H1 (cell line): ENCODE measurements at regions not wholly inside any gene's neighbourhood (a gene's known extent, or its start where the extent isn't known, plus 50 kb on each side); places are given as distances from the start of the nearest gene placed in this dataset.

Experiments used
- CTCF ChIA-PET: fragments of 300-600 bp; sonication (Branson Sonifier 250); formaldehyde crosslinking; loops from one replicate; lab custom pipeline; 2021; ENCODE audit not compliant: partially characterized antibody; lab: Charles Lee
- POLR2A ChIA-PET: fragments of 300-600 bp; sonication (Branson Sonifier 250); formaldehyde crosslinking; loops from one replicate; lab custom pipeline; 2021; ENCODE audit warnings: inconsistent platforms; ENCODE audit not compliant: partially characterized antibody; lab: Charles Lee
- DNase-seq, 2 experiments: peaks; one replicate each; pipeline versions ENCODE4 v3.0.0 to v3.0.0-alpha.2; 2010 to 2022; ENCODE audit warnings: low spot score in 2 of 2, low read depth in 1 of 2, mixed read lengths in 1 of 2
- FAIRE-seq: peaks from 2 replicates; lab custom pipeline; 2011; peaks lifted over from hg19 to GRCh38; lab: Jason Lieb, UNC
- H2AFZ ChIP-seq: 2 replicates; pipeline ENCODE4 v1.8.1; 2012; ENCODE audit warnings: low read length, inconsistent platforms
- H2AK5ac ChIP-seq: 2 replicates; pipeline ENCODE4 v1.6.1; 2013; ENCODE audit warnings: low read depth, low read length
- H2BK120ac ChIP-seq: replicated peaks from 2 replicates; pipeline ENCODE3; 2013; ENCODE audit warnings: low read depth, low read length, inconsistent platforms
- H2BK12ac ChIP-seq: 2 replicates; pipeline ENCODE4 v1.6.1; 2013; ENCODE audit warnings: low read depth, low read length
- H2BK15ac ChIP-seq: 2 replicates; pipeline ENCODE4 v1.6.1; 2013; ENCODE audit warnings: low read length
- H2BK20ac ChIP-seq: 2 replicates; pipeline ENCODE4 v1.6.1; 2013; ENCODE audit warnings: low read length
- H2BK5ac ChIP-seq: 2 replicates; pipeline ENCODE4 v1.6.1; 2013; ENCODE audit warnings: low read depth, low read length
- H3K14ac ChIP-seq: 2 replicates; pipeline ENCODE4 v1.6.1; 2013; ENCODE audit warnings: inconsistent platforms; ENCODE audit not compliant: insufficient read length
- H3K18ac ChIP-seq: 2 replicates; pipeline ENCODE4 v1.6.1; 2013; ENCODE audit warnings: low read length; ENCODE audit errors: extremely low read depth
- H3K23ac ChIP-seq: 2 replicates; pipeline ENCODE4 v1.6.1; 2013; ENCODE audit warnings: inconsistent platforms; ENCODE audit not compliant: insufficient read length
- H3K23me2 ChIP-seq: 2 replicates; pipeline ENCODE4 v1.6.1; 2013; ENCODE audit warnings: low read depth, low read length
- H3K27ac ChIP-seq: 2 replicates; pipeline ENCODE4 v1.6.1; 2011; ENCODE audit warnings: low read depth, low read length, inconsistent platforms
- H3K27me3 ChIP-seq, 4 experiments: replicated peaks in 1 of 4; 1 replicate in 1 of 4; 2 replicates in 3 of 4; pipeline versions ENCODE4 v1.6.1 to v1.8.1; 2011 to 2013; ENCODE audit warnings: low read length in 3 of 4, mild to moderate bottlenecking in 3 of 4, inconsistent platforms in 2 of 4, mixed read lengths in 2 of 4, moderate library complexity in 1 of 4; ENCODE audit not compliant: control insufficient read depth in 3 of 4, insufficient read depth in 3 of 4; ENCODE audit errors: extremely low read depth in 1 of 4
- H3K36me3 ChIP-seq, 4 experiments: 2 replicates each; pipeline versions ENCODE4 v1.6.1 to v1.8.1; 2011 to 2013; ENCODE audit warnings: mild to moderate bottlenecking in 4 of 4, low read length in 3 of 4, moderate library complexity in 2 of 4, control low read depth in 1 of 4, inconsistent platforms in 1 of 4; ENCODE audit not compliant: insufficient read depth in 4 of 4, control insufficient read depth in 2 of 4
- H3K4ac ChIP-seq: replicated peaks from 2 replicates; pipeline ENCODE3; 2013; ENCODE audit warnings: low read length, low read depth, mixed read lengths, inconsistent platforms; ENCODE audit not compliant: insufficient read length
- H3K4me1 ChIP-seq, 4 experiments: replicated peaks in 1 of 4; 1 replicate in 1 of 4; 2 replicates in 3 of 4; pipeline versions ENCODE4 v1.6.1 to v1.8.1; 2011 to 2013; ENCODE audit warnings: low read length in 3 of 4, inconsistent platforms in 2 of 4, mixed read lengths in 1 of 4; ENCODE audit not compliant: insufficient read depth in 4 of 4, control insufficient read depth in 3 of 4
- H3K4me2 ChIP-seq, 2 experiments: 2 replicates each; pipeline versions ENCODE4 v1.6.1 to v1.8.1; 2011 to 2013; ENCODE audit warnings: low read depth in 2 of 2, low read length in 2 of 2, control low read depth in 1 of 2, inconsistent platforms in 1 of 2, mild to moderate bottlenecking in 1 of 2; ENCODE audit not compliant: insufficient read depth in 1 of 2
- H3K4me3 ChIP-seq, 4 experiments: fragments of 200-600, 300-600 bp in 1 of 4; sonication (generic), shearing (Covaris generic), sonication (Bioruptor Twin) in 1 of 4; 2 replicates each; pipeline versions ENCODE4 v1.5.1 to v1.8.1; 2011 to 2016; ENCODE audit warnings: low read length in 4 of 4, low read depth in 3 of 4, control low read depth in 2 of 4, inconsistent platforms in 2 of 4, mild to moderate bottlenecking in 2 of 4, mixed read lengths in 1 of 4, moderate library complexity in 1 of 4; ENCODE audit not compliant: insufficient read depth in 2 of 4; ENCODE audit errors: extremely low read depth in 1 of 4
- H3K56ac ChIP-seq: replicated peaks from 2 replicates; pipeline ENCODE3; 2013; ENCODE audit warnings: low read depth, mild to moderate bottlenecking, mixed read lengths, low read length, inconsistent platforms; ENCODE audit not compliant: insufficient read length
- H3K79me1 ChIP-seq: 2 replicates; pipeline ENCODE4 v1.6.1; 2013; ENCODE audit warnings: low read depth, low read length, control low read depth
- H3K79me2 ChIP-seq, 2 experiments: 2 replicates each; pipeline versions ENCODE4 v1.6.1 to v1.8.1; 2012 to 2013; ENCODE audit warnings: low read length in 2 of 2, mild to moderate bottlenecking in 2 of 2, inconsistent platforms in 1 of 2; ENCODE audit not compliant: insufficient read depth in 2 of 2, control insufficient read depth in 1 of 2
- H3K9ac ChIP-seq, 4 experiments: replicated peaks in 1 of 4; 1 replicate in 1 of 4; 2 replicates in 3 of 4; pipeline versions ENCODE4 v1.6.1 to v1.8.1; 2011 to 2013; ENCODE audit warnings: low read depth in 3 of 4, low read length in 3 of 4, control low read depth in 2 of 4, mild to moderate bottlenecking in 2 of 4, moderate library complexity in 2 of 4, inconsistent platforms in 1 of 4; ENCODE audit errors: extremely low read depth in 1 of 4
- H3K9me3 ChIP-seq, 2 experiments: 2 replicates each; pipeline versions ENCODE4 v1.6.1 to v1.8.1; 2012 to 2013; ENCODE audit warnings: mild to moderate bottlenecking in 2 of 2, moderate library complexity in 2 of 2, control low read depth in 1 of 2, inconsistent platforms in 1 of 2, low read depth in 1 of 2, low read length in 1 of 2, mixed read lengths in 1 of 2; ENCODE audit not compliant: insufficient read depth in 2 of 2
- H4K20me1 ChIP-seq, 2 experiments: replicated peaks in 1 of 2; 2 replicates each; pipeline versions ENCODE3 to v1.8.1; 2011 to 2013; ENCODE audit warnings: inconsistent platforms in 2 of 2, low read length in 2 of 2, mild to moderate bottlenecking in 1 of 2; ENCODE audit not compliant: insufficient read depth in 2 of 2, control insufficient read depth in 1 of 2
- H4K5ac ChIP-seq: 2 replicates; pipeline ENCODE4 v1.6.1; 2013; ENCODE audit warnings: low read length, low read depth, mixed read lengths, inconsistent platforms; ENCODE audit not compliant: insufficient read length
- H4K8ac ChIP-seq: 2 replicates; pipeline ENCODE4 v1.8.0; 2013; ENCODE audit warnings: mild to moderate bottlenecking, moderate library complexity, low read length, inconsistent platforms; ENCODE audit not compliant: insufficient read depth; ENCODE audit errors: extremely low read depth
- H4K91ac ChIP-seq: replicated peaks from 2 replicates; pipeline ENCODE3; 2013; ENCODE audit warnings: low read length, mixed read lengths, inconsistent platforms; ENCODE audit not compliant: insufficient read length
- WGBS, 2 experiments: shearing (Covaris generic) in 1 of 2; methylation state at CpG; one replicate each; pipeline versions ENCODE4 v1.1.6 to v1.1.7; 2013 to 2015; ENCODE audit warnings: low lambda C conversion rate in 2 of 2, mixed read lengths in 2 of 2, inconsistent platforms in 1 of 2, low coverage in 1 of 2, missing lambda C conversion rate in 1 of 2; ENCODE audit not compliant: insufficient replicate concordance in 2 of 2, insufficient coverage in 1 of 2, insufficient read length in 1 of 2; ENCODE audit errors: extremely low coverage in 1 of 2, missing lambda C conversion rate in 1 of 2; 5-methylcytosine and 5-hydroxymethylcytosine counted together

GRCh38 chr2:104915107-104915793, 61.3 kb downstream of the POU3F3 start:
- H2BK12ac ChIP-seq: no peak overlapping the region
- H4K5ac ChIP-seq: no peak overlapping the region
- ChIA-PET POLR2A (interaction anchor here (1.5 kb wide), 1 partner anchor 12 kb away, joined by 4 read pairs; no protein-coding TSS in a partner anchor), CTCF (interaction anchor here (0.6 to 2.0 kb wide), 3 partner anchors 21 to 498 kb away, joined by 3 to 9 read pairs (median 3); no protein-coding TSS in a partner anchor)
- WGBS, 2 experiments: 91% methylated on average over 7 of the region's 7 CpGs; no CpG with 5 or more reads in 1 of the 2 experiments
- DNase-seq (no peak), FAIRE-seq (no peak)
- H3K36me3 ChIP-seq: no peaks in the 10 kb centered on the region
- no peaks in the 10 kb centered on the region for H3K9me3 ChIP-seq
- H4K8ac ChIP-seq: no peak overlapping the region
- no peak overlapping the region for H3K9ac ChIP-seq
- no peaks in the 10 kb centered on the region for H3K79me1 ChIP-seq
- no peaks in the 10 kb centered on the region for H3K27me3 ChIP-seq
- no peak overlapping the region for H3K27ac ChIP-seq
- no peak overlapping the region for H3K4me2 ChIP-seq
- H2AK5ac ChIP-seq: no peak overlapping the region
- no peak overlapping the region for H2BK20ac ChIP-seq
- H4K91ac ChIP-seq: no peak overlapping the region
- H3K4me1 ChIP-seq: no peaks in the 10 kb centered on the region
- H3K79me2 ChIP-seq: no peaks in the 10 kb centered on the region
- no peak overlapping the region for H3K18ac ChIP-seq
- H2BK5ac ChIP-seq: no peak overlapping the region
- H3K14ac ChIP-seq: no peak overlapping the region
- H3K23me2 ChIP-seq: no peaks in the 10 kb centered on the region; the same call in 1 of the 2 replicates
- no peaks in the 10 kb centered on the region for H4K20me1 ChIP-seq
- H3K4ac ChIP-seq: no peak overlapping the region
- H3K4me3 ChIP-seq: no peak overlapping the region
- no peak overlapping the region for H2BK15ac ChIP-seq
- H3K56ac ChIP-seq: no peak overlapping the region
- no peak overlapping the region for H3K23ac ChIP-seq
- H2AFZ ChIP-seq: no peak overlapping the region
- no peak overlapping the region for H2BK120ac ChIP-seq
